ENCODE measurements at regions not wholly inside any gene's neighbourhood (a gene's known extent, or its start where the extent isn't known, plus 50 kb on each side); places are given as distances from the start of the nearest gene placed in this dataset.

GRCh38 chr10:33776419-33777070, 442.1 kb upstream of the NRP1 start:
- TF ChIP-seq CTCF (optimal IDR thresholded peaks at IDR 0.05 in 1 of 3, IDR thresholded peaks at IDR 0.05 in 1 of 3, conservative IDR thresholded peaks at IDR 0.05 in 1 of 3; ENCODE audit: extremely low read depth in 1 of 3, insufficient read depth in 2 of 3, low read length in 3 of 3), result no peak
- no peak for TF ChIP-seq EZH2 (IDR thresholded peaks at IDR 0.05; ENCODE audit: low read length)

All from keratinocyte (primary cell).